Calu3 (cell line): ENCODE measurements at regions not wholly inside any gene's neighbourhood (a gene's known extent, or its start where the extent isn't known, plus 50 kb on each side); places are given as distances from the start of the nearest gene placed in this dataset.

Experiments
- BruUV-seq: library from RNA; stranded (reverse); fragments of 400-500 nt; replicated peaks from 2 replicates; lab custom pipeline; 2021; lab: Mats Ljungman, UMichigan
- CTCF ChIA-PET: fragments of 300-600 bp; sonication (Branson Sonifier 250); formaldehyde crosslinking; loops from one replicate; lab custom pipeline; 2022; ENCODE audit warnings: antibody characterized with exemption; lab: Charles Lee
- DNase-seq: peaks from one replicate; pipeline ENCODE4 v3.0.0; 2022
- H3K27ac Mint-ChIP-seq: one replicate; pipeline ENCODE4 v1.8.0; 2022; ENCODE audit warnings: mixed read lengths; ENCODE audit not compliant: unreplicated experiment
- H3K27me3 Mint-ChIP-seq: one replicate; pipeline ENCODE4 v1.8.0; 2022; ENCODE audit warnings: mixed read lengths; ENCODE audit not compliant: unreplicated experiment
- H3K36me3 Mint-ChIP-seq: one replicate; pipeline ENCODE4 v1.8.0; 2022; ENCODE audit warnings: mild to moderate bottlenecking, moderate library complexity, mixed read lengths; ENCODE audit not compliant: insufficient read depth, unreplicated experiment
- H3K4me1 Mint-ChIP-seq: one replicate; pipeline ENCODE4 v1.8.0; 2022; ENCODE audit warnings: mild to moderate bottlenecking, low read depth, mixed read lengths; ENCODE audit not compliant: unreplicated experiment
- H3K4me3 Mint-ChIP-seq: one replicate; pipeline ENCODE4 v1.8.0; 2022; ENCODE audit warnings: mild to moderate bottlenecking, low read depth, moderate library complexity, mixed read lengths; ENCODE audit not compliant: unreplicated experiment
- H3K9me3 Mint-ChIP-seq: one replicate; pipeline ENCODE4 v1.8.0; 2022; ENCODE audit warnings: low read depth, mixed read lengths; ENCODE audit not compliant: unreplicated experiment
- CTCF ChIP-seq: fragments of 200-600 bp; IDR thresholded peaks from one replicate; pipeline ENCODE4 v1.8.0; 2022; ENCODE audit warnings: antibody characterized with exemption; ENCODE audit not compliant: unreplicated experiment
- intact Hi-C: fragments of 100-400 bp; cut with micrococcal nuclease; formaldehyde crosslinking; loops from one replicate; pipeline ENCODE4 v1.10.0; 2022; ENCODE audit not compliant: unreplicated experiment

- intact Hi-C loops: no loop called here
- CTCF ChIA-PET: no interaction called here
- H3K4me1 Mint-ChIP-seq: no peaks in the 10 kb centered on the region
- H3K27me3 Mint-ChIP-seq: no peaks in the 10 kb centered on the region
- TF ChIP-seq CTCF: no peak
- DNase-seq: no peak
- no TSS peak for BruUV-seq
- no peaks in the 10 kb centered on the region for H3K36me3 Mint-ChIP-seq
- H3K9me3 Mint-ChIP-seq: peaks cover 2% of the 10 kb centered on the region
- no peak overlapping the region for H3K27ac Mint-ChIP-seq
- no peak overlapping the region for H3K4me3 Mint-ChIP-seq
Measured at GRCh38 chr4:13872955-13873354, 245.4 kb upstream of the BOD1L1 start.

- Mint-ChIP-seq H3K4me3 (no peak overlapping the region), H3K4me1 (no peaks in the 10 kb centered on the region), H3K9me3 (peaks cover 4% of the 10 kb centered on the region), H3K36me3 (no peaks in the 10 kb centered on the region), H3K27me3 (no peaks in the 10 kb centered on the region), H3K27ac (no peak overlapping the region)
- DNase-seq: no peak
- no TSS peak for BruUV-seq
- intact Hi-C loops: no loop called here
- no peak for TF ChIP-seq CTCF
- CTCF ChIA-PET: no interaction called here
Measured at GRCh38 chr4:13875181-13875580, 247.7 kb upstream of the BOD1L1 start.

GRCh38 chr4:13876131-13876530 is 248.6 kb upstream of the BOD1L1 start:
- H3K4me3 Mint-ChIP-seq: no peak overlapping the region
- DNase-seq: no peak
- intact Hi-C loops: no loop called here
- H3K36me3 Mint-ChIP-seq: no peaks in the 10 kb centered on the region
- BruUV-seq: no TSS peak
- CTCF ChIA-PET: no interaction called here
- H3K9me3 Mint-ChIP-seq: peaks cover 2% of the 10 kb centered on the region
- no peak overlapping the region for H3K27ac Mint-ChIP-seq
- TF ChIP-seq CTCF: no peak
- no peaks in the 10 kb centered on the region for H3K4me1 Mint-ChIP-seq
- no peaks in the 10 kb centered on the region for H3K27me3 Mint-ChIP-seq

GRCh38 chr4:13876940-13877339 is 249.4 kb upstream of the BOD1L1 start:
- Mint-ChIP-seq H3K27ac (no peak overlapping the region), H3K9me3 (peaks cover 2% of the 10 kb centered on the region), H3K4me3 (no peak overlapping the region), H3K4me1 (no peaks in the 10 kb centered on the region), H3K36me3 (no peaks in the 10 kb centered on the region), H3K27me3 (no peaks in the 10 kb centered on the region)
- no peak for TF ChIP-seq CTCF
- no peak for DNase-seq
- CTCF ChIA-PET: interaction anchor here (1.0 kb wide), 1 partner anchor 17 kb away, joined by 5 read pairs; no protein-coding TSS in a partner anchor
- intact Hi-C loops: no loop called here
- no TSS peak for BruUV-seq
